Bronchial epithelial cell (primary cell): ENCODE measurements at regions not wholly inside any gene's neighbourhood (a gene's known extent, or its start where the extent isn't known, plus 50 kb on each side); places are given as distances from the start of the nearest gene placed in this dataset.

Experiments
- DNase-seq: peaks from one replicate; pipeline ENCODE4 v3.0.0-alpha.2; 2010; ENCODE audit warnings: low read depth
- FAIRE-seq: peaks from 2 replicates; lab custom pipeline; 2011; peaks lifted over from hg19 to GRCh38; lab: Jason Lieb, UNC
- H3K27me3 ChIP-seq: 2 replicates; pipeline ENCODE4 v1.5.1; 2011; ENCODE audit warnings: low read length; ENCODE audit not compliant: control insufficient read depth, insufficient read depth
- H3K36me3 ChIP-seq: 2 replicates; pipeline ENCODE4 v1.5.1; 2011; ENCODE audit warnings: low read length; ENCODE audit not compliant: control insufficient read depth, insufficient read depth
- H3K4me3 ChIP-seq: 2 replicates; pipeline ENCODE4 v1.5.1; 2011; ENCODE audit warnings: mild to moderate bottlenecking, low read depth, low read length, control low read depth
- CTCF ChIP-seq: IDR thresholded peaks from 2 replicates; pipeline ENCODE4 v1.5.1; 2011; ENCODE audit warnings: mild to moderate bottlenecking, moderate library complexity, low read length, control low read depth, inconsistent platforms; ENCODE audit not compliant: insufficient read depth, severe bottlenecking

GRCh38 chr13:87280139-87280538 is 391.0 kb upstream of the SLITRK5 start:
- TF ChIP-seq CTCF, result peak; percentile 16
- FAIRE-seq, result no peak
- Histone ChIP-seq H3K36me3 (no peaks in the 10 kb centered on the region), H3K27me3 (no peaks in the 10 kb centered on the region), H3K4me3 (no peak overlapping the region)
- no peak for DNase-seq

GRCh38 chr13:87287721-87288120 is 383.4 kb upstream of the SLITRK5 start:
- DNase-seq (no peak), FAIRE-seq (no peak)
- no peaks in the 10 kb centered on the region for H3K27me3 ChIP-seq
- H3K36me3 ChIP-seq, result no peaks in the 10 kb centered on the region
- TF ChIP-seq CTCF, result no peak
- no peak overlapping the region for H3K4me3 ChIP-seq

GRCh38 chr13:87295636-87296035 is 375.5 kb upstream of the SLITRK5 start:
- no peak for TF ChIP-seq CTCF
- Histone ChIP-seq H3K4me3 (no peak overlapping the region), H3K27me3 (no peaks in the 10 kb centered on the region), H3K36me3 (no peaks in the 10 kb centered on the region)
- DNase-seq, result no peak
- no peak for FAIRE-seq

GRCh38 chr13:87302034-87302433 is 369.1 kb upstream of the SLITRK5 start:
- DNase-seq (no peak), FAIRE-seq (no peak)
- Histone ChIP-seq H3K36me3 (no peaks in the 10 kb centered on the region), H3K27me3 (no peaks in the 10 kb centered on the region), H3K4me3 (no peak overlapping the region)
- no peak for TF ChIP-seq CTCF

GRCh38 chr13:87302931-87303330 is 368.2 kb upstream of the SLITRK5 start:
- no peaks in the 10 kb centered on the region for H3K36me3 ChIP-seq
- no peak overlapping the region for H3K4me3 ChIP-seq
- H3K27me3 ChIP-seq, result no peaks in the 10 kb centered on the region
- FAIRE-seq (no peak), DNase-seq (no peak)
- TF ChIP-seq CTCF, result no peak

- FAIRE-seq, result no peak
- no peak for TF ChIP-seq CTCF
Measured at GRCh38 chr13:87311165-87311564, 360.0 kb upstream of the SLITRK5 start.

More at GRCh38 chr13:87311165-87311564, 360.0 kb upstream of the SLITRK5 start:
- Histone ChIP-seq H3K4me3 (no peak overlapping the region), H3K36me3 (no peaks in the 10 kb centered on the region), H3K27me3 (no peaks in the 10 kb centered on the region)
- DNase-seq, result no peak
